Loucy (cell line): ENCODE measurements at regions not wholly inside any gene's neighbourhood (a gene's known extent, or its start where the extent isn't known, plus 50 kb on each side); places are given as distances from the start of the nearest gene placed in this dataset.

Source experiments
- H2AFZ ChIP-seq: fragments of 200-600 bp; sonication (generic); 2 replicates; pipeline ENCODE4 v1.6.0; 2016; ENCODE audit warnings: antibody characterized with exemption, mild to moderate bottlenecking, low read length, moderate library complexity
- H3F3A ChIP-seq: fragments of 200-600 bp; 2 replicates; pipeline ENCODE4 v1.6.0; 2016; ENCODE audit warnings: antibody characterized with exemption, low read depth, mild to moderate bottlenecking
- H3K27me3 ChIP-seq: fragments of 200-600 bp; sonication (generic); 2 replicates; pipeline ENCODE4 v1.6.1; 2014; ENCODE audit warnings: low read length, mild to moderate bottlenecking; ENCODE audit not compliant: insufficient read depth, poor library complexity, severe bottlenecking
- H3K36me3 ChIP-seq: fragments of 200-600 bp; sonication (generic); 2 replicates; pipeline ENCODE4 v1.6.1; 2016; ENCODE audit warnings: low read length; ENCODE audit not compliant: insufficient read depth
- H3K4me1 ChIP-seq: fragments of 200-600 bp; sonication (generic); 2 replicates; pipeline ENCODE4 v1.5.1; 2014; ENCODE audit warnings: low read length, mild to moderate bottlenecking; ENCODE audit not compliant: insufficient read depth, poor library complexity, severe bottlenecking
- H3K4me2 ChIP-seq: fragments of 200-600 bp; sonication (generic); 2 replicates; pipeline ENCODE4 v1.6.0; 2014; ENCODE audit warnings: antibody characterized with exemption, low read length, low read depth, mild to moderate bottlenecking; ENCODE audit not compliant: poor library complexity, severe bottlenecking
- H3K4me3 ChIP-seq: fragments of 200-600 bp; sonication (generic); 2 replicates; pipeline ENCODE4 v1.5.1; 2014; ENCODE audit warnings: low read length, mild to moderate bottlenecking, mixed read lengths; ENCODE audit not compliant: poor library complexity, severe bottlenecking
- H3K79me2 ChIP-seq: fragments of 200-600 bp; sonication (generic); 2 replicates; pipeline ENCODE4 v1.6.1; 2014; ENCODE audit warnings: low read length; ENCODE audit not compliant: insufficient read depth
- H3K9ac ChIP-seq: fragments of 200-600 bp; sonication (generic); 2 replicates; pipeline ENCODE4 v1.6.0; 2014; ENCODE audit warnings: mild to moderate bottlenecking, low read depth, low read length, moderate library complexity; ENCODE audit not compliant: poor library complexity, severe bottlenecking
- H3K9me2 ChIP-seq: fragments of 200-600 bp; sonication (generic); replicated peaks from 2 replicates; pipeline ENCODE4 v1.6.1; 2016; ENCODE audit warnings: low read depth, low read length, mixed read lengths
- H3K9me3 ChIP-seq: fragments of 200-600 bp; sonication (generic); 2 replicates; pipeline ENCODE4 v1.6.1; 2014; ENCODE audit warnings: mild to moderate bottlenecking, antibody characterized with exemption, low read length, low read depth; ENCODE audit not compliant: insufficient read depth
- H4K20me1 ChIP-seq: fragments of 200-600 bp; sonication (generic); 2 replicates; pipeline ENCODE4 v1.6.0; 2014; ENCODE audit warnings: antibody characterized with exemption, low read length, mild to moderate bottlenecking; ENCODE audit not compliant: insufficient read depth, poor library complexity, severe bottlenecking
- EZH2phosphoT487 ChIP-seq: fragments of 200-600 bp; IDR thresholded peaks from 2 replicates; pipeline ENCODE4 v1.6.1; 2018; ENCODE audit warnings: antibody characterized with exemption, mild to moderate bottlenecking, moderate library complexity, borderline replicate concordance
- TF ChIP-seq, protein P1 (sequence below): fragments of 200-600 bp; sonication (generic); conservative IDR thresholded peaks from 2 replicates; pipeline ENCODE4 v1.5.1; 2014; ENCODE audit warnings: mild to moderate bottlenecking, antibody characterized with exemption, low read length

- Histone ChIP-seq H4K20me1 (no peaks in the 10 kb centered on the region), H3K9ac (no peak overlapping the region), H3F3A (no peaks in the 10 kb centered on the region), H3K27me3 (no peaks in the 10 kb centered on the region), H3K79me2 (no peaks in the 10 kb centered on the region), H3K4me2 (no peak overlapping the region), H3K9me3 (no peaks in the 10 kb centered on the region), H3K4me3 (no peak overlapping the region), H2AFZ (no peak overlapping the region), H3K4me1 (no peaks in the 10 kb centered on the region), H3K9me2 (no peaks in the 10 kb centered on the region), H3K36me3 (no peaks in the 10 kb centered on the region)
- TF ChIP-seq, protein P1, sequence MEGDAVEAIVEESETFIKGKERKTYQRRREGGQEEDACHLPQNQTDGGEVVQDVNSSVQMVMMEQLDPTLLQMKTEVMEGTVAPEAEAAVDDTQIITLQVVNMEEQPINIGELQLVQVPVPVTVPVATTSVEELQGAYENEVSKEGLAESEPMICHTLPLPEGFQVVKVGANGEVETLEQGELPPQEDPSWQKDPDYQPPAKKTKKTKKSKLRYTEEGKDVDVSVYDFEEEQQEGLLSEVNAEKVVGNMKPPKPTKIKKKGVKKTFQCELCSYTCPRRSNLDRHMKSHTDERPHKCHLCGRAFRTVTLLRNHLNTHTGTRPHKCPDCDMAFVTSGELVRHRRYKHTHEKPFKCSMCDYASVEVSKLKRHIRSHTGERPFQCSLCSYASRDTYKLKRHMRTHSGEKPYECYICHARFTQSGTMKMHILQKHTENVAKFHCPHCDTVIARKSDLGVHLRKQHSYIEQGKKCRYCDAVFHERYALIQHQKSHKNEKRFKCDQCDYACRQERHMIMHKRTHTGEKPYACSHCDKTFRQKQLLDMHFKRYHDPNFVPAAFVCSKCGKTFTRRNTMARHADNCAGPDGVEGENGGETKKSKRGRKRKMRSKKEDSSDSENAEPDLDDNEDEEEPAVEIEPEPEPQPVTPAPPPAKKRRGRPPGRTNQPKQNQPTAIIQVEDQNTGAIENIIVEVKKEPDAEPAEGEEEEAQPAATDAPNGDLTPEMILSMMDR, result no peak
- no peak for TF ChIP-seq EZH2phosphoT487
Observed at GRCh38 chr3:73745526-73746191, 120.9 kb upstream of the PDZRN3 start.

DNA sequence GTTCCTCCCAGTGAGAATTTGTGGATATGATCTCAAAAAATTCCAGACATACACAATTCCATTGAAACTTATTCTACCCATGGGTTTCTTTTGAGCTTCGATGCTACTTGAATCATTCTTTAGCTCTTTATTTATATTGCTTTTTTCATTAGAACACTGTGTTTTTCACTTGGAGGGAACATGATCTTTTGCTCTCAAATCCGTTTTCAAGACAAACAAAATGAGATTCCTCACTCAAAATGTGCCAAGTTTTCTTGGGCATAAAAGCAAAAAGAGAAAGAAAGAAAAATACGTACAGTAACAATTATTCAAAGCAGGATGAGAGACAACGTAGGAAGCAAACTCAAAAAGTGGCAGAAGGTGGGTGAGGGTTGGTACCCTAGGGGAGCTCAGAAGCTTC lies 118.8 kb upstream of the PDZRN3 start:
- no peak overlapping the region for H3K4me3 ChIP-seq
- no peak overlapping the region for H3K9ac ChIP-seq
- H3F3A ChIP-seq, result no peaks in the 10 kb centered on the region
- no peaks in the 10 kb centered on the region for H3K79me2 ChIP-seq
- H3K9me3 ChIP-seq, result no peaks in the 10 kb centered on the region
- H3K27me3 ChIP-seq, result no peaks in the 10 kb centered on the region
- no peaks in the 10 kb centered on the region for H3K36me3 ChIP-seq
- no peaks in the 10 kb centered on the region for H4K20me1 ChIP-seq
- H3K4me1 ChIP-seq, result no peaks in the 10 kb centered on the region
- no peak for TF ChIP-seq EZH2phosphoT487
- no peak overlapping the region for H2AFZ ChIP-seq
- no peaks in the 10 kb centered on the region for H3K9me2 ChIP-seq
- H3K4me2 ChIP-seq, result no peak overlapping the region

- Histone ChIP-seq H3K4me3 (no peak overlapping the region), H3K27me3 (no peaks in the 10 kb centered on the region), H2AFZ (no peak overlapping the region), H3F3A (no peaks in the 10 kb centered on the region), H3K9me3 (no peaks in the 10 kb centered on the region), H3K9me2 (no peaks in the 10 kb centered on the region), H3K36me3 (no peaks in the 10 kb centered on the region), H3K4me2 (no peak overlapping the region), H3K79me2 (no peaks in the 10 kb centered on the region), H3K4me1 (no peaks in the 10 kb centered on the region), H4K20me1 (no peaks in the 10 kb centered on the region), H3K9ac (no peak overlapping the region)
- TF ChIP-seq EZH2phosphoT487, result no peak
- TF ChIP-seq, protein P1, result no peak
Observed at GRCh38 chr3:73739791-73740453, 115.2 kb upstream of the PDZRN3 start.
